OCI-LY1 (cell line): ENCODE measurements at regions not wholly inside any gene's neighbourhood (a gene's known extent, or its start where the extent isn't known, plus 50 kb on each side); places are given as distances from the start of the nearest gene placed in this dataset.

Experiments used
- CTCF ChIP-seq: fragments of 200-600 bp; sonication (generic), shearing (Covaris generic); IDR thresholded peaks from 2 replicates; pipeline ENCODE4 v1.5.1; 2017; ENCODE audit warnings: mild to moderate bottlenecking, antibody characterized with exemption, low read length, moderate library complexity, mixed read lengths
- EZH2 ChIP-seq: fragments of 200-600 bp; sonication (generic), shearing (Covaris generic); IDR thresholded peaks from 2 replicates; pipeline ENCODE4 v1.8.0; 2017; ENCODE audit warnings: borderline replicate concordance, mixed run types, mild to moderate bottlenecking, antibody characterized with exemption, low read length, moderate library complexity, mixed read lengths

GRCh38 chr6:82493467-82493866 lies 129.8 kb downstream of the TPBG start:
- TF ChIP-seq EZH2 (no peak), CTCF (no peak)
